ENCODE measurements at regions not wholly inside any gene's neighbourhood (a gene's known extent, or its start where the extent isn't known, plus 50 kb on each side); places are given as distances from the start of the nearest gene placed in this dataset.
A peak's percentile ranks its signal among the peaks of the same experiment; 100 is the strongest.

DNA sequence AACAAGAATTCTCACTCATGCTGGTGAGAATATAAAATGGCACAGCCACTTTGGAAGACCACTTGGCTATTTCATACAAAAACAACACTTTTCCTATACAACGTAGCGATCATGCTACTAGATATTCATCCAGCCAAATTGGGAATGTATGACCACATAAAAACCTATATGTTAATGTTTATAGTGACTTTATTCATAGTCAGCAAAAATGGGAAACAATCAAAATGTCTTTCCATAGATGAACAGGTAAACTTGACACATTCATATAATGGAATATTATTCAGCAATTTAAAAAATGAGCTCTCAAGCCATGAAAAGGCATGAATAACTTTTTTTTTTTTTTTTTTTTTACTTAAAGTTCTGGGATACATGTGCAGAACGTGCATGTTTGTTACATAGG, 445.2 kb downstream of the ZBBX start:
- ChIA-PET POLR2A (no interaction called here), CTCF (ENCODE audit: low intra/inter-chr PET ratio, low total read pairs) (no interaction called here)

DNA sequence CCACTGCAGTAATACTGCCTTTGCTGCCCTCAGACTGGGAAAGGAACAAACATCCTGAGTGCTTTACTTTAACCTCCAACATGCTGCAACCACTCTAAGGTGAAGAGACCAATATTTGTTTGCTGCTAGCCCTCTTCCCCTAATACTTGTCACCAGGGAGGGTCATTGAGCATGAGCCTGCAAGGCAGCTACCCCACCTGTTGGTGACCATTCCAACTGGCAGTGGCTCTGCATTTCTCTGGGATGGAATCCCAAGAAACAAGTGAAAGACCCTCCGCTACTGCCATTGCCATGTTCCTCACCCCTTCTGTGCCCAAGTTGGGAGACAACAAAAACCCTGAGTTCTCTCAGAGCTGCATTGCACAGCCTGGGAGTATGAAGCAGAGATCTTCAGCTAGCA, 462.7 kb downstream of the ZBBX start:
- H3K27ac ChIP-seq (ENCODE audit: extremely low read length, insufficient read depth, low read length) = no peak overlapping the region
- FAIRE-seq = no peak
- in situ Hi-C loops (cut with HindIII; ENCODE audit: extremely low pct_ligation_motif_present, low pct_unique_long_range_greater_than_20kb) (no loop called here), intact Hi-C loops (cut with micrococcal nuclease; ENCODE audit: unreplicated experiment) (no loop called here)
- H3K27me3 ChIP-seq (ENCODE audit: control insufficient read depth in 1 of 2, insufficient read depth in 2 of 2, low read length in 2 of 2) = no peaks in the 10 kb centered on the region
- ChIA-PET CTCF (ENCODE audit: low intra/inter-chr PET ratio, low total read pairs) (no interaction called here), POLR2A (no interaction called here)
- H3K9ac ChIP-seq (ENCODE audit: insufficient read depth, low read depth, low read length) = no peak overlapping the region
- H3K36me3 ChIP-seq (replicated peaks in 1 of 2; ENCODE audit: control insufficient read depth in 1 of 2, insufficient read depth in 2 of 2, low read length in 2 of 2) = no peaks in the 10 kb centered on the region
- DNase-seq (ENCODE audit: low spot score) = no peak
- no peaks in the 10 kb centered on the region for H3K4me1 ChIP-seq (ENCODE audit: insufficient read depth, low read length)
- no peak overlapping the region for H2AFZ ChIP-seq (ENCODE audit: low read length)
- 43% methylated on average over 1 of the region's 1 CpG for WGBS (ENCODE audit: low lambda C conversion rate)
- no peaks in the 10 kb centered on the region for H3K79me2 ChIP-seq (ENCODE audit: insufficient read depth, low read length)
- no peak for ATAC-seq
- no peak overlapping the region for H3K4me2 ChIP-seq (ENCODE audit: low read depth, low read length)
- BruUV-seq (replicated peaks) = no TSS peak
- H3K9me3 ChIP-seq (ENCODE audit: low read length) = peaks cover 30% of the 10 kb centered on the region
- H3K4me3 ChIP-seq (replicated peaks in 1 of 3; ENCODE audit: insufficient read depth in 1 of 3, low read depth in 2 of 3, low read length in 3 of 3) = no peak overlapping the region
- no peaks in the 10 kb centered on the region for H4K20me1 ChIP-seq (ENCODE audit: insufficient read depth, low read length)
- TF ChIP-seq, protein P1, sequence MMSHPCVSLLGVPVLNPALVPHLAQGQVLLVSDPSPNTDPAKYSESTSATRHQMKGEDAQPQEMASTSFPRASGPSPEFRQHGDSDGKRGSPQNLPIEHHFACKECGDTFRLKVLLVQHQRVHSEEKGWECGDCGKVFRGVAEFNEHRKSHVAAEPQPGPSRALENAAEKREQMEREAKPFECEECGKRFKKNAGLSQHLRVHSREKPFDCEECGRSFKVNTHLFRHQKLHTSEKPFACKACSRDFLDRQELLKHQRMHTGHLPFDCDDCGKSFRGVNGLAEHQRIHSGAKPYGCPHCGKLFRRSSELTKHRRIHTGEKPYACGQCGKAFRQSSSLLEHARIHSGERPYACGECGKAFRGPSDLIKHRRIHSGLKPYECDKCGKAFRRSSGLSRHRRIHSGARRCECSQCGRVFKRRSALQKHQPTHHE (CRISPR knock-in tag; IDR thresholded peaks at IDR 0.05; ENCODE audit: borderline replicate concordance) = no peak
- TF ChIP-seq RXRA (CRISPR knock-in tag; IDR thresholded peaks at IDR 0.05) (no peak), ZFP36 (IDR thresholded peaks at IDR 0.05; ENCODE audit: borderline replicate concordance, low read depth, low read length, partially characterized antibody) (no peak), ZNF564 (CRISPR knock-in tag; IDR thresholded peaks at IDR 0.05) (no peak), ZNF235 (CRISPR knock-in tag; IDR thresholded peaks at IDR 0.05; ENCODE audit: borderline replicate concordance) (no peak), ZNF33A (CRISPR knock-in tag; IDR thresholded peaks at IDR 0.05; ENCODE audit: borderline replicate concordance) (no peak), SIN3A (IDR thresholded peaks at IDR 0.05; ENCODE audit: borderline replicate concordance, low read depth, low read length) (no peak), ZNF75D (CRISPR knock-in tag; IDR thresholded peaks at IDR 0.05; ENCODE audit: borderline replicate concordance) (no peak), NCOA2 (CRISPR knock-in tag; IDR thresholded peaks at IDR 0.05) (no peak), ZNF10 (CRISPR knock-in tag; IDR thresholded peaks at IDR 0.05; ENCODE audit: borderline replicate concordance, low read depth) (no peak), HDAC1 (CRISPR knock-in tag; IDR thresholded peaks at IDR 0.05) (no peak), CHD2 (IDR thresholded peaks at IDR 0.05; ENCODE audit: low read depth, low read length) (no peak), SSRP1 (CRISPR knock-in tag; IDR thresholded peaks at IDR 0.05) (no peak)
- TF ChIP-seq, protein P2, sequence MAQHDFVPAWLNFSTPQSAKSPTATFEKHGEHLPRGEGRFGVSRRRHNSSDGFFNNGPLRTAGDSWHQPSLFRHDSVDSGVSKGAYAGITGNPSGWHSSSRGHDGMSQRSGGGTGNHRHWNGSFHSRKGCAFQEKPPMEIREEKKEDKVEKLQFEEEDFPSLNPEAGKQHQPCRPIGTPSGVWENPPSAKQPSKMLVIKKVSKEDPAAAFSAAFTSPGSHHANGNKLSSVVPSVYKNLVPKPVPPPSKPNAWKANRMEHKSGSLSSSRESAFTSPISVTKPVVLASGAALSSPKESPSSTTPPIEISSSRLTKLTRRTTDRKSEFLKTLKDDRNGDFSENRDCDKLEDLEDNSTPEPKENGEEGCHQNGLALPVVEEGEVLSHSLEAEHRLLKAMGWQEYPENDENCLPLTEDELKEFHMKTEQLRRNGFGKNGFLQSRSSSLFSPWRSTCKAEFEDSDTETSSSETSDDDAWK (CRISPR knock-in tag; IDR thresholded peaks at IDR 0.05) = no peak

More for the DNA sequence above, 445.2 kb downstream of the ZBBX start:
- no peak overlapping the region for H3K9ac ChIP-seq (ENCODE audit: insufficient read depth, low read depth, low read length)
- H3K79me2 ChIP-seq (ENCODE audit: insufficient read depth, low read length) = no peaks in the 10 kb centered on the region
- 12% methylated on average over 3 of the region's 3 CpGs for WGBS (ENCODE audit: low lambda C conversion rate)
- no peaks in the 10 kb centered on the region for H4K20me1 ChIP-seq (ENCODE audit: insufficient read depth, low read length)
- intact Hi-C loops (cut with micrococcal nuclease; ENCODE audit: unreplicated experiment) (no loop called here), in situ Hi-C loops (cut with HindIII; ENCODE audit: extremely low pct_ligation_motif_present, low pct_unique_long_range_greater_than_20kb) (no loop called here)
- no peaks in the 10 kb centered on the region for H3K36me3 ChIP-seq (replicated peaks in 1 of 2; ENCODE audit: control insufficient read depth in 1 of 2, insufficient read depth in 2 of 2, low read length in 2 of 2)
- no TSS peak for BruUV-seq (replicated peaks)
- no peak for ATAC-seq
- no peak overlapping the region for H3K4me2 ChIP-seq (ENCODE audit: low read depth, low read length)
- H3K9me3 ChIP-seq (ENCODE audit: low read length) = no peaks in the 10 kb centered on the region
- TF ChIP-seq MAFK (conservative IDR thresholded peaks at IDR 0.05 in 1 of 2, IDR thresholded peaks at IDR 0.05 in 1 of 2; ENCODE audit: low read length in 2 of 2) (peak; percentile 92 to 95), STAT5B (CRISPR knock-in tag; IDR thresholded peaks at IDR 0.05) (no peak), MAFF (IDR thresholded peaks at IDR 0.05; ENCODE audit: low read depth, low read length) (peak; percentile 95)
- TF ChIP-seq, protein P3, sequence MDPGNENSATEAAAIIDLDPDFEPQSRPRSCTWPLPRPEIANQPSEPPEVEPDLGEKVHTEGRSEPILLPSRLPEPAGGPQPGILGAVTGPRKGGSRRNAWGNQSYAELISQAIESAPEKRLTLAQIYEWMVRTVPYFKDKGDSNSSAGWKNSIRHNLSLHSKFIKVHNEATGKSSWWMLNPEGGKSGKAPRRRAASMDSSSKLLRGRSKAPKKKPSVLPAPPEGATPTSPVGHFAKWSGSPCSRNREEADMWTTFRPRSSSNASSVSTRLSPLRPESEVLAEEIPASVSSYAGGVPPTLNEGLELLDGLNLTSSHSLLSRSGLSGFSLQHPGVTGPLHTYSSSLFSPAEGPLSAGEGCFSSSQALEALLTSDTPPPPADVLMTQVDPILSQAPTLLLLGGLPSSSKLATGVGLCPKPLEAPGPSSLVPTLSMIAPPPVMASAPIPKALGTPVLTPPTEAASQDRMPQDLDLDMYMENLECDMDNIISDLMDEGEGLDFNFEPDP (CRISPR knock-in tag; conservative IDR thresholded peaks at IDR 0.05) = no peak
- H3K27ac ChIP-seq (ENCODE audit: extremely low read length, insufficient read depth, low read length) = no peak overlapping the region
- no peak for FAIRE-seq
- no peak overlapping the region for H3K4me3 ChIP-seq (replicated peaks in 1 of 3; ENCODE audit: insufficient read depth in 1 of 3, low read depth in 2 of 3, low read length in 3 of 3)
- no peaks in the 10 kb centered on the region for H3K27me3 ChIP-seq (ENCODE audit: control insufficient read depth in 1 of 2, insufficient read depth in 2 of 2, low read length in 2 of 2)
- no peaks in the 10 kb centered on the region for H3K4me1 ChIP-seq (ENCODE audit: insufficient read depth, low read length)
- DNase-seq (ENCODE audit: low spot score) = no peak
- no peak overlapping the region for H2AFZ ChIP-seq (ENCODE audit: low read length)

Measured in HepG2 (cell line).